ENCODE measurements at regions not wholly inside any gene's neighbourhood (a gene's known extent, or its start where the extent isn't known, plus 50 kb on each side); places are given as distances from the start of the nearest gene placed in this dataset.

DNA sequence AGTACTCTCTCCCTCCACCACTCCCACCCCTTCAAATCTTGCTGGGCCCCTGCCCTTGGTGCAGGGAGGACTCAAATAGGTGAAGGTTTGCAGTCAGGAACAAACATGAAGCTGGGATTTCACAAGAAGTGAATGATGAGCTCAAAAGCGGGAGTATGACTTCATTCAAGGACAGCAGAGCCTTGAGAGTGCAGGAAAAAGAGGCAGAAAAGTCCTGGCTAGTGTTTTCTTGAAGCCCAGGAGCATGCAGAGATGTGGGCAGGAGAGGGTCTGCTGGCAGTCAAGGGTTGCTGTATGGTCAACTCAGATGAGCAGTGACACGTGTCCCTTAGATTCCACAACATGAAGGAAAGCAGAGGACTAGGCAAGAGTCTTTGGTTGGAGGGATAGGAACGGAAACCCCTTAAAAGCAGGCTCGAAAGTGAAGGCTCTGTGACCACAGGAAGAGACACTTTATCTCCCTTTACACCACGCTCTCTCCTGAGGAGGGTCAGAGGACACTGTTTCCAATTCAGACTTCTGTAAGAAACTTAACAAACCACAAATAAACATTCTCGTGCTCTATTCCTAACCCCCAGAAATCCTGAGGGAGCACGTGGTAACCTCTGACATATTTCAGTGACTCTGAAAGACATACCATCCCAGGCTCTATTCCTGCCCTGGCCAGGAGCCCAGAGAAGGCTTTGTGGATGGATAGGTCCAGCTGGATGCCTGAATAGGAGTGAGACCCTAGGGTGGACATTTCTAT lies 168.0 kb upstream of the NDN start:
- DNase-seq (ENCODE audit: low read depth): no peak
- H3K4me3 ChIP-seq (ENCODE audit: low read length): no peak overlapping the region
- TF ChIP-seq, protein P1, sequence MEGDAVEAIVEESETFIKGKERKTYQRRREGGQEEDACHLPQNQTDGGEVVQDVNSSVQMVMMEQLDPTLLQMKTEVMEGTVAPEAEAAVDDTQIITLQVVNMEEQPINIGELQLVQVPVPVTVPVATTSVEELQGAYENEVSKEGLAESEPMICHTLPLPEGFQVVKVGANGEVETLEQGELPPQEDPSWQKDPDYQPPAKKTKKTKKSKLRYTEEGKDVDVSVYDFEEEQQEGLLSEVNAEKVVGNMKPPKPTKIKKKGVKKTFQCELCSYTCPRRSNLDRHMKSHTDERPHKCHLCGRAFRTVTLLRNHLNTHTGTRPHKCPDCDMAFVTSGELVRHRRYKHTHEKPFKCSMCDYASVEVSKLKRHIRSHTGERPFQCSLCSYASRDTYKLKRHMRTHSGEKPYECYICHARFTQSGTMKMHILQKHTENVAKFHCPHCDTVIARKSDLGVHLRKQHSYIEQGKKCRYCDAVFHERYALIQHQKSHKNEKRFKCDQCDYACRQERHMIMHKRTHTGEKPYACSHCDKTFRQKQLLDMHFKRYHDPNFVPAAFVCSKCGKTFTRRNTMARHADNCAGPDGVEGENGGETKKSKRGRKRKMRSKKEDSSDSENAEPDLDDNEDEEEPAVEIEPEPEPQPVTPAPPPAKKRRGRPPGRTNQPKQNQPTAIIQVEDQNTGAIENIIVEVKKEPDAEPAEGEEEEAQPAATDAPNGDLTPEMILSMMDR (conservative IDR thresholded peaks at IDR 0.05; ENCODE audit: low read depth, low read length): no peak

DNA sequence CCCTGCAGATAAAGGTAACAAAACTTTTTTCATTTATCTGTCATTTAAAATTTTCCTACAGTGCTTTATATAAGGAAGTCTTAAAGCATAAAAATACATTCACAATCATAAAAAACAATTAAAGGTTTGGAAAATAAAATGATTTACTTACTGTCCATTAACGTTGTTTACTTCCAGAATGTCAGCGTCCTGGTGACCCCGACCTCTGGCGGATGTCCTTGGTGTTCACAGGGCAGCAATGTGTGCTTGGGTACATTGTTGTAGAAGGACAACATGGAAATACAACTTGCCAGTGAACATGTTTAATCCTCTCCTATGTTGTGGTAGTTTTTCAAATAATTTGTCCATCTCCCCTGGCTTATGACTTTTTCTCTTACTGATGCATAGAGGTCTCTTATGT lies 168.8 kb upstream of the NDN start:
- no peak for DNase-seq (ENCODE audit: low read depth)
- TF ChIP-seq, protein P1 (conservative IDR thresholded peaks at IDR 0.05; ENCODE audit: low read depth, low read length): no peak
- H3K4me3 ChIP-seq (ENCODE audit: low read length): no peak overlapping the region

DNA sequence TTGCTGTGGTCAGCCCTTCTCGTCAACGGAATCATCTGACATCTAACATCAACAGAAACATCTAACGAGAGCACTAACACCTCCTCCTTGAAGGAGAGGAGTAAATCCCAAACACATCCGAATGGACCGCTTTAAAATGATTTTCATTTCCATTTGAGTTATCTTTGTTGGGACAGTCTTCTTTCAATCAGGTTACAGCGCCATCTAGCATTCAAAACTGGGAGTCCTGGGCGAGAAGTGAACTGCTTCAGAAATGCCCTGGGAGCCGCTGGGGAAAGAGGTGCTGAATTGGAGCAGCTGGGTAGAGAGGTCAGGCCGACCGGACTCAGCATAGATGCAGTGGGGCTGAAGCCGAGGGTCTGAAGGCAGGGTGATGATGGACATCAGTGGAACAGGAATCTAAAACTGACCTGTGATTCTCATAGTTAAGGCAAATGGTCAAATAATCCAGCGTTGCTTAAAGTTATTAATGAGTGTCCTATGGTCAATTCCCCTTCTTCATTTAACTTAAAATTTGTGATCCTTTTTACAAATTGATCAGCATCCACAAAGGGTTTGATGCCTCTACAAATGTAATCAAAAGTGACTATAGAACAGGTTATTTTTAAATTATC lies 170.0 kb upstream of the NDN start:
- H3K4me3 ChIP-seq (ENCODE audit: low read length): no peak overlapping the region
- TF ChIP-seq, protein P1 (conservative IDR thresholded peaks at IDR 0.05; ENCODE audit: low read depth, low read length): peak; percentile 52
- DNase-seq (ENCODE audit: low read depth): no peak

DNA sequence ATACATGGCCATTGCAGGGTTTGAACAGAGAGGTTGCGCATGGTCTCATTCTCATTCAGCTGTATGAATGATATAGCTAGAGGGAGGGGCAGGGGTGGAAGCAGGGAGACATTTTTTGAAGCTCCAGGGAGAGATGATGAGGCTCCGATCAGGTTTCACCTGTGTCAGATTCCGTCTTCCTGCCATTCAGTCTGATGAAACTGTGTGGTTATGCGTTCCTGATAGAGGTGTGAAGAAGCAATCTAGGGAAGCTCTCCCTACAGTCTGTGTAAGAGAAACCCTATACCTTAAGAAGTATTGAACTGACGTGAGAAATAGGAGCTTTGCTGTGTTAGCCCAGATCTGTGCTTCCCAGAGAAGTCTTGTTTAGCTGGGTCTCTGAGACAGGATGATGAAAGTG lies 171.9 kb upstream of the NDN start:
- TF ChIP-seq, protein P1 (conservative IDR thresholded peaks at IDR 0.05; ENCODE audit: low read depth, low read length): no peak
- no peak for DNase-seq (ENCODE audit: low read depth)
- no peak overlapping the region for H3K4me3 ChIP-seq (ENCODE audit: low read length)

DNA sequence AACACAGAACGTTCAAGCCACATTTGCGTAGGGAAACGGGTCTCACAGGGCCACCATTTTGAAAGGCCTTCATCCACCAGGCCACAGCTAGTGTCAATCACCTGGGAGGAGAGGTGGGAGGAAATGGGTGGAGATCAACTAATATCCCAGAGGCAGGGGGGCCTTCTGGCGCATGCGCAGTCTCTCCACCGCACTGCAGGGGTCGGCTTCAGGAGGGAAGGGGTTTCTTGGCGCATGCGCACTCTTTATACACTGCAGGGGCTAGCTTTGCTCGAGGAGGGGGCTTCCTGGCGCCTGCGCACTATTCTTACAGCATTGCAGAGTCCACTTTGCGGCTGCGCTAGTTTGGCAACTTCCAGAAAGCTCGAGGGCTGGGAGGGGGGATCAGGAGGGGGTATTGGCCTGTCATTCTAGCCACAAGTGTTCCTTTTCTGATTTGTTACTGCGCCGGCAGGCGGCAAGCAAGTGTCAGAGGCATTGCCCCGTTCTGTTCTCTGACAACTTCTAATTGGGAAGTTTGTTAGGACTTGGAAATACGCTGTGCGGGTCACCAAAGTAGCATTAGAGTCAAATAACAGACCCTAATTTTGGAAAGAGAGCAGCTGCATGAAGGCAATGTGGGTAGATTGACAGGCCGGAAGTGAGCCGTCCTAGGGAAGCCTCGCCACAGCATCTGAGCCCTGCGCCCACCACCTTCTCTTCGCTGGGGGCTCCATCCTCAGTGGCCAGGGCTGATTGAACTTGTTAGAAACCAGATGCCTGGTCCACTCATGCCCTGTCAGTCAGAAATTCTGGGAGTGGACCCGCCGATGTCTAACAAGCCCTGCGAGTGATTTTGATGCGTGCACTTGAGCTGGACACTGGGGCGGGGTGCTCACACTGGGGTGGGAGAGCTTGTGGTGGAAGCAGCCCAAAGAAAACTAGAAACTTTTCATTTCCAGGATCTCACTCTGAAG lies 173.5 kb upstream of the NDN start:
- DNase-seq (ENCODE audit: low read depth): no peak
- H3K4me3 ChIP-seq (ENCODE audit: low read length): no peak overlapping the region
- TF ChIP-seq, protein P1 (conservative IDR thresholded peaks at IDR 0.05; ENCODE audit: low read depth, low read length): no peak

DNA sequence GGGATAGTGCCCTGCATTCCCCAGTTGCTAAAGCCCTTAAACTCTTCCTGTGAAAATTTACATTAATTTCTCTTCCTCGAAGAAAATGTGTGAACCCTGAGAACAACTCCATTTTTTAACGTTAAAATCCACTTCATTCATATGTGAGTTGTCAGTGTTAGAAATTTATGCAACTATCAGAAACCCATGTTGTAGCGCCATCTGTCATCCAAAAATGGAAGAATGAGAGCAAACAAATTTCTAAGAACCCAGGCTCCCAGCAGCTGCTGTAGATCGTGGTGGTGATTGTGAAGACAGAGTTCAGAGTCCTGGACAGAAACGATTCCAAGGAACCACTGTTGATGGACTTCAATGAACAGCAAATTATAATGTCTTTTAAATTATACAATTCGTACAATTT lies 179.7 kb upstream of the NDN start:
- DNase-seq (ENCODE audit: low read depth): no peak
- H3K4me3 ChIP-seq (ENCODE audit: low read length): no peak overlapping the region
- TF ChIP-seq, protein P1 (conservative IDR thresholded peaks at IDR 0.05; ENCODE audit: low read depth, low read length): peak; percentile 34
